ENCODE measurements at regions not wholly inside any gene's neighbourhood (a gene's known extent, or its start where the extent isn't known, plus 50 kb on each side); places are given as distances from the start of the nearest gene placed in this dataset.
A peak's percentile ranks its signal among the peaks of the same experiment; 100 is the strongest.

GRCh38 chr16:80048250-80048649, 447.7 kb upstream of the MAF start:
- Histone ChIP-seq H3K27me3 (peaks cover 0 to 6% of the 10 kb centered on the region in 2 donors), H3K27ac (no peak overlapping the region), H3K36me3 (no peaks in the 10 kb centered on the region), H3K9me3 (no peaks in the 10 kb centered on the region), H3K4me1 (no peaks in the 10 kb centered on the region), H3K4me3 (no peak overlapping the region)
- ATAC-seq, result no peak
- TF ChIP-seq, protein P1, sequence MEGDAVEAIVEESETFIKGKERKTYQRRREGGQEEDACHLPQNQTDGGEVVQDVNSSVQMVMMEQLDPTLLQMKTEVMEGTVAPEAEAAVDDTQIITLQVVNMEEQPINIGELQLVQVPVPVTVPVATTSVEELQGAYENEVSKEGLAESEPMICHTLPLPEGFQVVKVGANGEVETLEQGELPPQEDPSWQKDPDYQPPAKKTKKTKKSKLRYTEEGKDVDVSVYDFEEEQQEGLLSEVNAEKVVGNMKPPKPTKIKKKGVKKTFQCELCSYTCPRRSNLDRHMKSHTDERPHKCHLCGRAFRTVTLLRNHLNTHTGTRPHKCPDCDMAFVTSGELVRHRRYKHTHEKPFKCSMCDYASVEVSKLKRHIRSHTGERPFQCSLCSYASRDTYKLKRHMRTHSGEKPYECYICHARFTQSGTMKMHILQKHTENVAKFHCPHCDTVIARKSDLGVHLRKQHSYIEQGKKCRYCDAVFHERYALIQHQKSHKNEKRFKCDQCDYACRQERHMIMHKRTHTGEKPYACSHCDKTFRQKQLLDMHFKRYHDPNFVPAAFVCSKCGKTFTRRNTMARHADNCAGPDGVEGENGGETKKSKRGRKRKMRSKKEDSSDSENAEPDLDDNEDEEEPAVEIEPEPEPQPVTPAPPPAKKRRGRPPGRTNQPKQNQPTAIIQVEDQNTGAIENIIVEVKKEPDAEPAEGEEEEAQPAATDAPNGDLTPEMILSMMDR (IDR thresholded peaks at IDR 0.05), result no peak
- no peak for DNase-seq
- intact Hi-C loops (cut with DNase I), result no loop called here

DNA sequence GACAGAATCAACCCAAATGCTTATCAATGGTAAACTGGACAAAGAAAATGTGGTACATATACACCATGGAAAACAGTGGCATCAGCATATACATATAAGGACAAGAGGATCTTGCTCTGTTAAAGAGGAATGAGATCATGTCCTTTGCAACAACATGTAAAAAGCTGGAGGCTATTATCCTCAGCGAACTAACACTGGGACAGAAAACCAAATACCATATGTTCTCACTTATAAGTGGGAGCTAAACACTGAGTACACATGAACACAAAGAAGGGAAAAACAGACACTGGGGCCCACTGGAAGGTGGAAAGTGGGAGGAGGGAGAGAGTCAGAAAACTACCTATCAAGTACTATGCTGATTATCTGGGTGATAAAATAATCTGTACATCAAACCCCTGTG, 447.3 kb upstream of the MAF start:
- peaks cover 0 to 6% of the 10 kb centered on the region in 2 donors for H3K27me3 ChIP-seq
- TF ChIP-seq, protein P1 (IDR thresholded peaks at IDR 0.05), result no peak
- H3K4me1 ChIP-seq, result no peaks in the 10 kb centered on the region
- intact Hi-C loops (cut with DNase I), result no loop called here
- H3K9me3 ChIP-seq, result no peaks in the 10 kb centered on the region
- H3K36me3 ChIP-seq, result no peaks in the 10 kb centered on the region
- DNase-seq (no peak), ATAC-seq (no peak)
- no peak overlapping the region for H3K27ac ChIP-seq
- no peak overlapping the region for H3K4me3 ChIP-seq

- Histone ChIP-seq H3K27ac (no peak overlapping the region), H3K27me3 (peaks cover 0 to 6% of the 10 kb centered on the region in 2 donors), H3K36me3 (no peaks in the 10 kb centered on the region), H3K4me1 (no peaks in the 10 kb centered on the region), H3K4me3 (no peak overlapping the region), H3K9me3 (no peaks in the 10 kb centered on the region)
- TF ChIP-seq, protein P1 (IDR thresholded peaks at IDR 0.05), result no peak
- intact Hi-C loops (cut with DNase I), result no loop called here
- ATAC-seq, result no peak
- no peak for DNase-seq
These were observed 446.3 kb upstream of the MAF start for GRCh38 chr16:80046848-80047247.

GRCh38 chr16:80046261-80046660, 445.7 kb upstream of the MAF start:
- Histone ChIP-seq H3K27me3 (peaks cover 0 to 6% of the 10 kb centered on the region in 2 donors), H3K4me3 (no peak overlapping the region), H3K36me3 (no peaks in the 10 kb centered on the region), H3K27ac (no peak overlapping the region), H3K9me3 (no peaks in the 10 kb centered on the region), H3K4me1 (no peaks in the 10 kb centered on the region)
- TF ChIP-seq, protein P1 (IDR thresholded peaks at IDR 0.05), result no peak
- DNase-seq, result no peak
- intact Hi-C loops (cut with DNase I), result no loop called here
- no peak for ATAC-seq

- peaks cover 0 to 6% of the 10 kb centered on the region in 2 donors for H3K27me3 ChIP-seq
- no peaks in the 10 kb centered on the region for H3K4me1 ChIP-seq
- no peaks in the 10 kb centered on the region for H3K9me3 ChIP-seq
- H3K36me3 ChIP-seq, result no peaks in the 10 kb centered on the region
- TF ChIP-seq, protein P1 (IDR thresholded peaks at IDR 0.05), result no peak
- DNase-seq (peak in 1 of 4 donors; percentile 46), ATAC-seq (peak; percentile 62)
- H3K27ac ChIP-seq, result no peak overlapping the region
- H3K4me3 ChIP-seq, result no peak overlapping the region
- intact Hi-C loops (cut with DNase I), result no loop called here
These were observed 445.3 kb upstream of the MAF start for GRCh38 chr16:80045861-80046260.

Data from left lung (tissue), 4 donors.